Epithelial cell of esophagus (primary cell): ENCODE measurements at regions not wholly inside any gene's neighbourhood (a gene's known extent, or its start where the extent isn't known, plus 50 kb on each side); places are given as distances from the start of the nearest gene placed in this dataset.

Experiments used
- DNase-seq: peaks from one replicate; pipeline ENCODE4 v3.0.0; 2010; ENCODE audit warnings: low read depth
- H3K4me3 ChIP-seq: 2 replicates; pipeline ENCODE4 v1.5.1; 2011; ENCODE audit warnings: mild to moderate bottlenecking, low read length, control low read depth
- CTCF ChIP-seq: IDR thresholded peaks from 2 replicates; pipeline ENCODE4 v1.5.1; 2011; ENCODE audit warnings: low read depth, mild to moderate bottlenecking, low read length, control low read depth, inconsistent platforms; ENCODE audit not compliant: insufficient read depth; ENCODE audit errors: missing control alignments

- no peak for TF ChIP-seq CTCF
- no peak for DNase-seq
- H3K4me3 ChIP-seq = no peak overlapping the region
These were observed 109.6 kb upstream of the CACNA1A start for GRCh38 chr19:13615890-13616289.

GRCh38 chr19:13613447-13613846, 107.2 kb upstream of the CACNA1A start:
- DNase-seq = no peak
- H3K4me3 ChIP-seq = no peak overlapping the region
- no peak for TF ChIP-seq CTCF

GRCh38 chr19:13611596-13611995, 105.3 kb upstream of the CACNA1A start:
- TF ChIP-seq CTCF = no peak
- no peak for DNase-seq
- no peak overlapping the region for H3K4me3 ChIP-seq

GRCh38 chr19:13610039-13610691, 103.9 kb upstream of the CACNA1A start:
- no peak for TF ChIP-seq CTCF
- no peak overlapping the region for H3K4me3 ChIP-seq
- DNase-seq = no peak

- DNase-seq = no peak
- TF ChIP-seq CTCF = no peak
- no peak overlapping the region for H3K4me3 ChIP-seq
These were observed 99.9 kb upstream of the CACNA1A start for GRCh38 chr19:13606156-13606555.

- TF ChIP-seq CTCF = no peak
- no peak for DNase-seq
- H3K4me3 ChIP-seq = no peak overlapping the region
These were observed 98.8 kb upstream of the CACNA1A start for GRCh38 chr19:13604902-13605586.

GRCh38 chr19:13600802-13601201, 94.5 kb upstream of the CACNA1A start:
- no peak overlapping the region for H3K4me3 ChIP-seq
- no peak for TF ChIP-seq CTCF
- DNase-seq = no peak
